T-helper 2 cell treated with Interferon-gamma antibody and Interleukin-4, amounts not matched to agents 5 μg/mL and 100 μg/mL, for 36 hours (primary cell): ENCODE measurements at regions not wholly inside any gene's neighbourhood (a gene's known extent, or its start where the extent isn't known, plus 50 kb on each side); places are given as distances from the start of the nearest gene placed in this dataset.

Experiments used
- DNase-seq: peaks from one replicate; pipeline ENCODE4 v3.0.0; 2021; ENCODE audit warnings: low spot score
- H3K27ac Mint-ChIP-seq: one replicate; pipeline ENCODE4 v1.8.0; 2021; ENCODE audit warnings: mild to moderate bottlenecking, mixed read lengths
- H3K27me3 Mint-ChIP-seq: one replicate; pipeline ENCODE4 v1.8.0; 2021; ENCODE audit warnings: low read depth, mixed read lengths
- H3K36me3 Mint-ChIP-seq: one replicate; pipeline ENCODE4 v1.8.0; 2021; ENCODE audit warnings: low read depth, mixed read lengths
- H3K4me1 Mint-ChIP-seq: one replicate; pipeline ENCODE4 v1.8.0; 2021; ENCODE audit warnings: low read depth, mixed read lengths
- H3K4me3 Mint-ChIP-seq: one replicate; pipeline ENCODE4 v1.8.0; 2022; ENCODE audit warnings: mild to moderate bottlenecking, moderate library complexity, mixed read lengths
- H3K9me3 Mint-ChIP-seq: one replicate; pipeline ENCODE4 v1.8.0; 2021; ENCODE audit warnings: mixed read lengths

DNA sequence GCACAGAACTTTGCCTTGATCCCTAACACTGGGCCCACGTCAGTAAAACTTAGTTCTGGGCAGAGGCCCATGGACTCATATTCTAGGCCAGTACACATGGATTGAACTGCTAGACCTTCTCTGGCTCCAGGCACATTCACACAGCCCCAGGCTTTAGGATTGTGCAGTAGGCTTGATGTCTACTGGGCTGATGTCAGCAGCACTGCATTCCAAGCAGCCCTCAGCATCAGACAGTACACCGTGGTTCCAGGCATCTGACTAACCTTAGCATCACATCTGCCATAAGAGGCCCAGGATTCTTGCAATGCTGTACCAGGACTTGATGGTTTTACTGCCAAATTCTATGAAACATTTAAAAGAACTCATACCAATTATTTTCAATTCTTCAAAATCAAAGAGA, 301.9 kb downstream of the CCER1 start:
- H3K4me1 Mint-ChIP-seq: no peaks in the 10 kb centered on the region
- H3K27ac Mint-ChIP-seq: no peak overlapping the region
- DNase-seq: no peak
- no peaks in the 10 kb centered on the region for H3K9me3 Mint-ChIP-seq
- H3K36me3 Mint-ChIP-seq: no peaks in the 10 kb centered on the region
- H3K4me3 Mint-ChIP-seq: no peak overlapping the region
- no peaks in the 10 kb centered on the region for H3K27me3 Mint-ChIP-seq

DNA sequence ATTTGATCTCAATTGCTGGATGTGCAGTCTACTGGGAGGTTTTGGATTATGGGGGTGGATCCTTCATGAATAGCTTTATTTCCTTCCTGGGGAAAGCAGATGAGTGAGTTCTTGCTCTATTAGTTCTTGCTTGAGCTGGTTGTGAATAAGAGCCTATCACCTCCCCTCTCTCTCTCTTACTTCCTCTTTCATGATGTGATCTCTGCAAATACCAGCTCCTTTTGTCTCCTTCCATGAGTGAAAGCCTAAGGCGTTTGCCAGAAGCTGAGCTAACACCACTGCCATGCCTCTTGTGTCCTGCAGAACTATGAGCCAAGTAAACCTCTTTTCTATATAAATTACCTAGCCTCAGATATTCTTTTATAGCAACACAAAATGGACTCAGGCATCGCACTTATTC, 302.7 kb downstream of the CCER1 start:
- no peak overlapping the region for H3K4me3 Mint-ChIP-seq
- H3K27ac Mint-ChIP-seq: no peak overlapping the region
- H3K36me3 Mint-ChIP-seq: no peaks in the 10 kb centered on the region
- H3K27me3 Mint-ChIP-seq: no peaks in the 10 kb centered on the region
- no peak for DNase-seq
- no peaks in the 10 kb centered on the region for H3K9me3 Mint-ChIP-seq
- no peaks in the 10 kb centered on the region for H3K4me1 Mint-ChIP-seq

DNA sequence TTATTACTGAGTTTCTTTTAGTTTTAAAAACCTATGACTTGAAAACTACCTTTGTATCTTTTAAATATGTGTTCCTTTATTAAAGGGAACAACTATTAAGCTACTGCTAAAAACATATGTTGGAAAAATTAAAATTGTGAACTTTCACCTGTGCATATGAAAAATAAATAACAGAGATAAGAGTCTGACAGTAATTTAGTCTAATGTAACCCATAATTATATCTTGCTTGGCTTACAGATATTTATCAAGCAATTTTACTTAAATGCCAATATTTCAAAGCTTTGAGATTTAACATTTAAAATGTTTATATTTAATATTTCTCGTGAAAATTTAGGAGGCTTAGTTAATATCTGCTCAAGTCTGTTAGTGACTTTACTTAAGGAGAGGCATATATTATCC, 309.8 kb downstream of the CCER1 start:
- Mint-ChIP-seq H3K36me3 (no peaks in the 10 kb centered on the region), H3K4me1 (no peaks in the 10 kb centered on the region), H3K27ac (no peak overlapping the region), H3K27me3 (no peaks in the 10 kb centered on the region), H3K9me3 (no peaks in the 10 kb centered on the region), H3K4me3 (no peak overlapping the region)
- no peak for DNase-seq

DNA sequence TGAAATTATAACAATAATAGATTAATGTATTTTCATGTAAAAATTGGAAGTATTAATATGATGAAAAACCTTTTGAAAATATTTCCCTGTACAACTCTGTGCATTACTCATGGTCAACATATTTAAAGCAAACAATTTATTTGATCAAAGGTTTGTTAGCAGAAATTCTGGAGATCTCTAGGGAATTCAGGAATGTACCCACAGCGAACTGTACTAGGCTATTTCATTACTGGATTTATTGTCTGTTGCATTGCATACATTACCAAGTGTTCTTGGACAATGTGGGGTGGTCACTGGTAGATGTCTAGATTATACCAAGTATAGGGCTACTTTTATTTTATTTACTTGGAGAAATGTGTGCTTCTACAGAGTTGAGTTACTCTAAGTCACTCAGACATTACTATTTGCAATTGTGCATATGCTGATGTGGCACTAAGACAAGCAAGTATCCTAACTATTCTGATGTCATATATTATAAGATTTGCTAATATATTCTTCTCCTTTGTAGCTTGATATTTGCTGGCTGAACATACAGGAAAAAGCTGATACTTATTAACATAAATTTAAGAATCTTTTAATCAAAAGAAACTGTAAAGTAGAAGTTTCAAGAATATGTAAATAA, 323.3 kb downstream of the CCER1 start:
- Mint-ChIP-seq H3K4me3 (no peak overlapping the region), H3K27ac (no peak overlapping the region), H3K4me1 (no peaks in the 10 kb centered on the region), H3K9me3 (no peaks in the 10 kb centered on the region), H3K36me3 (no peaks in the 10 kb centered on the region), H3K27me3 (no peaks in the 10 kb centered on the region)
- no peak for DNase-seq

DNA sequence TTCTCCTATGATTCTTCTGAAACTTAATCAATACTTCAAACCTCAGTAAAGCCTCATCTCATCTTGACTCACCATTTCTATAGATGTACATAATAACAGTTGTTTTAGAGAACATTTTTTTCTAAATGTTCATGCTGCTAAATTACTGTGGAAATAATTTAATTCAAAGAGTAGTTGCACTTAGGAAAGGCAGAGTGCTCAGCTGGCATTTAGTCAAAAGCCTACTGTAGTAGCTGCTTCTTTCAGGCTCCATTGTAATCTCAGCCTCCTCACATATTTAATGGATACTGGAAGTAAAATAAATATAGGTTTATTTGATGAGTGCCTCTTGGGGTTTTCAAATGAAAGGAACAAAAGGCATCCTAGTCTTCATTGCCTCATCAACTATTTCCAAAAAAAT, 325.0 kb downstream of the CCER1 start:
- Mint-ChIP-seq H3K27ac (no peak overlapping the region), H3K27me3 (no peaks in the 10 kb centered on the region), H3K4me3 (no peak overlapping the region), H3K9me3 (no peaks in the 10 kb centered on the region), H3K4me1 (no peaks in the 10 kb centered on the region), H3K36me3 (no peaks in the 10 kb centered on the region)
- DNase-seq: no peak

DNA sequence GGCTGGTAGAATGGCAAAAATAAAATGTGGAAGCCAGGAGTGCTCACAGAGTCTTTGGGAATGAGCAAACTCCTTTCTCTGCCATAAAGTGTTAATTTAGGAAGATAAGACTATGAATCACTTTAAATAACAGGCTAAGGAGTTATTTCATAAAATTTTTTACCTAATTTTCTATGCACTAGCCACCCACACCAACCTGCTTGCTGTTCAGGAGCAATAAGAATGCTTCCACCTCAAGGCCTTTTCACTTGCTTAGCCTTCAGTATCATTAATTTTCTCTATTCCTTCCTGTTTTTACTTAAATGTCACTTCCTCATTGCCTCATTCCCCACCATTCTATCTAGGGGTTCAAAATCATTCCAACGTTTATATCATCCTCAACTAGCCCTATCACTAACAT, 326.8 kb downstream of the CCER1 start:
- Mint-ChIP-seq H3K27me3 (no peaks in the 10 kb centered on the region), H3K36me3 (no peaks in the 10 kb centered on the region), H3K4me3 (no peak overlapping the region), H3K9me3 (no peaks in the 10 kb centered on the region), H3K27ac (no peak overlapping the region), H3K4me1 (no peaks in the 10 kb centered on the region)
- DNase-seq: no peak

DNA sequence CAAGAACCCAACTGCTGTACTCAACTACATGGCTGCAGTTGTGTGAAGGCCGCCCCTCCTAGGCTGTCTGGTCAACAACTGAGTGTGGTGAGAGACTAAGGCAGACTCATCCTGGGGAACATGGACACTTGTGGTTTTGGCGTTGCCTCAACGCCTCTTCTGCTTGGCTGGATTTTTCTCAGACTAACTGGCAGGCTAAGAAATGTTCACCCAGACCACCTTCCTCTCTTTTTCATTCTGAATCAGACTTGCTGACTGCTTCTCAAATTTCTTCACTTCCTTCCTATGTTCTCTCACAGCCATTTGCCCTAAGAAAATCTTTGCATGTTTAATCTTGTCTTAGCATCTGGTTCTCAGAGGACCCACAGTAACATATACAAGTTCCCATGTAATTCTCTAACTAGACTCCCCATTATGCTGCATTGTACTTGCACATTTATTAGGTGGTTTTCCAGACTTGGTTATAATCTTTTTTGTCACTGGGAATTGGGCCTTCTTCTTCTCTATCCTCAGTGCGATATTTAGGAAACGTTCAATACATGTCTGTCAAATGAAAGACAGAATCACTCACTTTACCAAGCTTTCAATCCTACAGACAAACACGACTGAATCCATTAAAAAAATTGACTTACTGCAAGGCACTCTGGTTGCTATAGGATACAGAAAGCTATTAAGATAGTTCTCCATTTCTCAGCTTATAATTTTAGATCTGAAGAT, 327.6 kb downstream of the CCER1 start:
- H3K4me1 Mint-ChIP-seq: no peaks in the 10 kb centered on the region
- no peak overlapping the region for H3K4me3 Mint-ChIP-seq
- no peaks in the 10 kb centered on the region for H3K36me3 Mint-ChIP-seq
- H3K27ac Mint-ChIP-seq: no peak overlapping the region
- H3K27me3 Mint-ChIP-seq: no peaks in the 10 kb centered on the region
- no peak for DNase-seq
- no peaks in the 10 kb centered on the region for H3K9me3 Mint-ChIP-seq

DNA sequence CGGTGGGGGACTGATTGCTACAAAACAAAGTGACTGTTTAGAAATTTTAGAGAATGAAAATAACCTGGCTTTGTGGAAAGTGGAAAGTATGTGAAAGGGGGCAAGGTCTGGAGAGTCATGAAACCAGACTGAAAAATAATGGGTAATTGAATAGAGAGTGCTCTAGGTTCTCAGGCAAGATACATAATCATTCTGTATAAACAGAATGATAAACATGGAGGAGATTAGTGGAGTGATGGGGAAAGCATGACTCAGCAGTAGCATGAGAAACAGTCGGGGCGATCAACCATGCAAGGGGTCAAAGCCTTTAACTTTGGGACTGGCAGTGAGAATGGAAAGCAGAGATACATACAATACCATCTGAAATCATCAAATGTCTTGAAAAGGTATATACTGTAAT, 332.5 kb downstream of the CCER1 start:
- H3K27ac Mint-ChIP-seq: no peak overlapping the region

DNA sequence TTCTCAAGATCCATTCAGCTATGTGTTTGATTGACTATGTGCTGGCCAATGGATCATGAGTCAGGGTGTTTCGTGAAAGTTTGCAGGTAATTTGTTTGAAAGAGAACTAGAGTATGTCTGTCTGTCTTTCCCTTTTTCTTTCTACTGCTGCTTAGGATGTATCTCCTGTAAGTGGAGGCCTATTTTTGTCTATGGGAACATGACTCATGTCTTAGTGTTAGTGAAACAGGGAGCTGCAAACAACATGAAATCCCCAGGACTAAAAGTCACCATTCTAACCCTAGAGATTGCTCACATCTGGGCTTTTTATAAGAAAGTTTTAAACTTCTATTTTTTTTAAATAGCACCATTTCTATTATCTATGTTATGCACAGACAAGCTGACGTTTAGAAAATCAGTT, 333.0 kb downstream of the CCER1 start:
- DNase-seq: no peak
- Mint-ChIP-seq H3K36me3 (no peaks in the 10 kb centered on the region), H3K27ac (no peak overlapping the region), H3K9me3 (no peaks in the 10 kb centered on the region), H3K27me3 (no peaks in the 10 kb centered on the region), H3K4me1 (no peaks in the 10 kb centered on the region), H3K4me3 (no peak overlapping the region)

More for the DNA sequence above, 332.5 kb downstream of the CCER1 start:
- Mint-ChIP-seq H3K4me3 (no peak overlapping the region), H3K9me3 (no peaks in the 10 kb centered on the region), H3K27me3 (no peaks in the 10 kb centered on the region), H3K36me3 (no peaks in the 10 kb centered on the region), H3K4me1 (no peaks in the 10 kb centered on the region)
- no peak for DNase-seq

DNA sequence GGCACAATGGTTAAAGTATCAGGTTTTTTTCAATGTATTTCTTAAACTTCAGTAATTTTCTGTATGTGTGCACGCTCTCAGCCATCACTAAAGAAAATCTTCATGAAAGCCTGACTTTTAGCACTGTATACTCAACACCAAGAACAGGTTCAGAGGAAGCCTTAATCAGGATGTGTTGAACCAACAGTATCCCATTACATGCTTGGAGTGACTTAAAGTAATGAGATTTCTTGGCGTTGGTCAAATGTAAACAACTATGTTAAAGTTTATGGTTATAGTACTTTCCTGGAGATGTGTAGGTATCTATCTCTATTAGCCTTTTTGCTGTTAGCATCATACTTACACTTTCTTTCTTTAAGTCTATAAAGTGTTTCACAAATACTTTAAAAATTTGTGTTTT, 335.0 kb downstream of the CCER1 start:
- Mint-ChIP-seq H3K4me3 (no peak overlapping the region), H3K36me3 (no peaks in the 10 kb centered on the region), H3K27me3 (no peaks in the 10 kb centered on the region), H3K4me1 (no peaks in the 10 kb centered on the region), H3K27ac (no peak overlapping the region), H3K9me3 (no peaks in the 10 kb centered on the region)
- no peak for DNase-seq

DNA sequence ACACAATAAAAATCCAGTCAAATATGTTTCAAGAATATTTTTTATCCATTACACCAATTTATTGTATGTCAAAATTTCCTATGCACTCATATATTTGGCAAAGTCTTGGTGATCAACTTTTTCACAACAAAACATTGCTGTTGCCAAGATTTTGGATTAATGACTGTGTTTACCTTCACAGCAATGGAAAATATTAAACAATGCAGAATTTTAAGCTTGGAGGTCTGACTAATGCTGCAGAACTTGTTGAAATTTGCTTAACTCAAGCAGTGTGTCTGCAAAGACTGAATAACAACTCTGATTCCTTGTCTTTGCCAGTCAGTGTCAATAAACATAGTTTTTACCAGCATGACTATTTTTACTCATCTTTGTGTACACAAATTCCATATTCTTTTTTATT, 336.4 kb downstream of the CCER1 start:
- H3K36me3 Mint-ChIP-seq: no peaks in the 10 kb centered on the region
- no peak for DNase-seq
- H3K27me3 Mint-ChIP-seq: no peaks in the 10 kb centered on the region
- H3K4me3 Mint-ChIP-seq: no peak overlapping the region
- H3K4me1 Mint-ChIP-seq: no peaks in the 10 kb centered on the region
- H3K27ac Mint-ChIP-seq: no peak overlapping the region
- H3K9me3 Mint-ChIP-seq: no peaks in the 10 kb centered on the region

DNA sequence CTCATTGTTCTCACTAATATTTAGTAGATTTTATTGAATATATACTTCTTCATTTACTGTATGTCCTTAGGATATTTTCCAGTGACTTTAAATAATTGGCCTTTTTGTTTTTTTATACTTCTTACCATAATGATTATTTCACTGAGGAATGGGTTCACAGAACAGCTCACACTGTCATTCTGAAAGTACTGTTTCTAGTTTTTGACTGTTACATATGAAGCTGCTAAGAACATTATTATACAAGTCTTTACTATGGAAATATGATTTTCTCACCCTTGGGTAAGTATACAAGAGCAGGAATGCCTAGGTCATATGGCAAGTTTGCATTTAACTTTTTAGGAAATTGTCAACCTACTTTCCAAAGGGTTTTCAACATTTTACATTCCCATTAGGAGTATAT, 343.1 kb downstream of the CCER1 start:
- Mint-ChIP-seq H3K36me3 (no peaks in the 10 kb centered on the region), H3K4me3 (no peak overlapping the region), H3K27ac (no peak overlapping the region), H3K27me3 (no peaks in the 10 kb centered on the region), H3K4me1 (no peaks in the 10 kb centered on the region), H3K9me3 (no peaks in the 10 kb centered on the region)
- DNase-seq: no peak

DNA sequence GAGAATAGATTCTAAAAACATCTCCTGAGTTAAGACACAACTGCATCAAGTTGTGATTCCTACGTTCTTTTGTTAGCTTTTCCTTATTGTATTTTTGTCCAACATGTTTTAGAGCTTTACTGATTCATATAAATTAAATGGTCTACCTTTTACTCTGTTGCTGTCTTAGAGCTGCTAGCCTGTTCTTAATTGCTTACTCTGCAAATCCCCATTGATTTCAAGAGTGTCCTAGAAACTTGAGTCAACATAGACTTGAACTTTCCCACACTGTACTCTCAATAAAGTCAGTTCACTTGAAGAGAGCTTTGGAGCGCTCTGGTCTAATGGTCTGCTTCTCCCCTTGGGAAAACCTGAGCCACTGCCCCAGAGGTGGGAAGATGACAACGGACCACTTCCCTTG, 343.9 kb downstream of the CCER1 start:
- no peaks in the 10 kb centered on the region for H3K9me3 Mint-ChIP-seq
- H3K4me1 Mint-ChIP-seq: no peaks in the 10 kb centered on the region
- no peaks in the 10 kb centered on the region for H3K36me3 Mint-ChIP-seq
- H3K27ac Mint-ChIP-seq: no peak overlapping the region
- H3K4me3 Mint-ChIP-seq: no peak overlapping the region
- no peaks in the 10 kb centered on the region for H3K27me3 Mint-ChIP-seq
- no peak for DNase-seq

DNA sequence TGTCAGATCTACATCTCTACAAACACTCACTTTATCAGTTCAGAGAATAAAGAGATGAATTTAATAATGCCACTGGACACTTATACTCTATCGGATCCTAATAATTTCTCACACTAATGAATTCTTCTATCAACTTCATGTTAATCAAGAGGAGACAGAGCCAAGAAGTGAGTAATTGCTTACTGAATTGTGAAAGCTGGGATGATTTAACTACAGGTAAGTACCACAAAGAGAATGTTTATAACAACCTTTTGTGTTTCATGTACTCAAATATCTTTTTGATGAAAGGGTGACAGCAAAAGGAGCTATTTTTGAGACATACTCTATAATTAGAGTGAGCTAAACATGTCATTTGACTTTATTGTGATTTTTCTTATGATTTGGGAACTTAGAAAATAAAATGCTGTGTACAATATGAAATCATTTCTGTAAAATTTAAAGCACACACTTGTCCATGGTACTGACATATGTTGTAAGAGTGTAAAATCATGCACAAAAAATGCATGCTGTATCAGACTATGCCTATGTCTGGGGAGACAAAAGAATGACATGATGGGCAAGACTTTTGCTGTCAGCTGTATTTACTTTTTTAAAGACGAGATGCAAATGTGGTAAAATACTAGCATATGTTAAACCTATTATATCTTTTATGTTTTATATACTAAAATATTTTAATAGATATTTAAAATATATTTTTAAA, 361.2 kb downstream of the CCER1 start:
- H3K27me3 Mint-ChIP-seq: no peaks in the 10 kb centered on the region
- no peaks in the 10 kb centered on the region for H3K9me3 Mint-ChIP-seq
- H3K4me3 Mint-ChIP-seq: no peak overlapping the region
- H3K4me1 Mint-ChIP-seq: no peaks in the 10 kb centered on the region
- H3K36me3 Mint-ChIP-seq: no peaks in the 10 kb centered on the region
- DNase-seq: no peak
- no peak overlapping the region for H3K27ac Mint-ChIP-seq
